GM19328 (cell line): ENCODE measurements at regions not wholly inside any gene's neighbourhood (a gene's known extent, or its start where the extent isn't known, plus 50 kb on each side); places are given as distances from the start of the nearest gene placed in this dataset.

Experiments
- ATAC-seq: cut with Tn5 transposase; IDR thresholded peaks from one replicate; pipeline ENCODE4 v1.9.1; 2021; ENCODE audit warnings: mild to moderate bottlenecking, moderate library complexity; ENCODE audit not compliant: unreplicated experiment

GRCh38 chr14:42110167-42110566 is 503.5 kb downstream of the LRFN5 start:
- ATAC-seq = no peak

GRCh38 chr14:42095155-42095554 is 488.5 kb downstream of the LRFN5 start:
- no peak for ATAC-seq

- ATAC-seq = no peak
Observed at GRCh38 chr14:42090122-42090521, 483.4 kb downstream of the LRFN5 start.

- no peak for ATAC-seq
Observed at GRCh38 chr14:42079911-42080310, 473.2 kb downstream of the LRFN5 start.

GRCh38 chr14:42078345-42078744 is 471.7 kb downstream of the LRFN5 start:
- no peak for ATAC-seq

- ATAC-seq = no peak
Observed at GRCh38 chr14:42070031-42070430, 463.4 kb downstream of the LRFN5 start.

GRCh38 chr14:42057111-42057510 is 450.4 kb downstream of the LRFN5 start:
- no peak for ATAC-seq

GRCh38 chr14:42047421-42048055 is 440.9 kb downstream of the LRFN5 start:
- no peak for ATAC-seq

GRCh38 chr14:42045383-42045782 is 438.7 kb downstream of the LRFN5 start:
- no peak for ATAC-seq

GRCh38 chr14:42028607-42029006 is 421.9 kb downstream of the LRFN5 start:
- ATAC-seq = no peak

- ATAC-seq = no peak
Observed at GRCh38 chr14:42027271-42027670, 420.6 kb downstream of the LRFN5 start.

- no peak for ATAC-seq
Observed at GRCh38 chr14:42023452-42023851, 416.8 kb downstream of the LRFN5 start.

- no peak for ATAC-seq
Observed at GRCh38 chr14:42014301-42014700, 407.6 kb downstream of the LRFN5 start.

- no peak for ATAC-seq
Observed at GRCh38 chr14:42013559-42013958, 406.9 kb downstream of the LRFN5 start.

GRCh38 chr14:42013153-42013552 is 406.5 kb downstream of the LRFN5 start:
- no peak for ATAC-seq

GRCh38 chr14:42011221-42011620 is 404.5 kb downstream of the LRFN5 start:
- no peak for ATAC-seq

GRCh38 chr14:42004321-42004720 is 397.6 kb downstream of the LRFN5 start:
- ATAC-seq = no peak

- no peak for ATAC-seq
Observed at GRCh38 chr14:42002141-42002540, 395.5 kb downstream of the LRFN5 start.

GRCh38 chr14:42001431-42001830 is 394.8 kb downstream of the LRFN5 start:
- no peak for ATAC-seq

GRCh38 chr14:42000450-42000849 is 393.8 kb downstream of the LRFN5 start:
- ATAC-seq = no peak

- no peak for ATAC-seq
Observed at GRCh38 chr14:41993687-41994086, 387.0 kb downstream of the LRFN5 start.

GRCh38 chr14:41986700-41987099 is 380.0 kb downstream of the LRFN5 start:
- no peak for ATAC-seq

- no peak for ATAC-seq
Observed at GRCh38 chr14:41986083-41986645, 379.5 kb downstream of the LRFN5 start.
